Endodermal cell (in vitro differentiated cells): ENCODE measurements at regions not wholly inside any gene's neighbourhood (a gene's known extent, or its start where the extent isn't known, plus 50 kb on each side); places are given as distances from the start of the nearest gene placed in this dataset.

Experiments
- DNase-seq: peaks from one replicate; pipeline ENCODE4 v3.0.0-alpha.2; 2017
- H3K27ac ChIP-seq: 2 replicates; pipeline ENCODE4 v1.5.1; 2013; ENCODE audit warnings: mild to moderate bottlenecking, low read depth, low read length, moderate library complexity
- H3K27me3 ChIP-seq: 2 replicates; pipeline ENCODE4 v1.6.1; 2013; ENCODE audit warnings: mild to moderate bottlenecking, low read length, moderate library complexity; ENCODE audit not compliant: insufficient read depth, control insufficient read depth, poor library complexity, severe bottlenecking
- H3K36me3 ChIP-seq: 2 replicates; pipeline ENCODE4 v1.7.0; 2013; ENCODE audit warnings: mild to moderate bottlenecking, low read length, moderate library complexity; ENCODE audit not compliant: control insufficient read depth, insufficient read depth
- H3K4me1 ChIP-seq: one replicate; pipeline ENCODE4 v1.7.0; 2013; ENCODE audit warnings: low read length; ENCODE audit not compliant: control insufficient read depth, insufficient read depth
- H3K4me3 ChIP-seq: 2 replicates; pipeline ENCODE4 v1.5.1; 2013; ENCODE audit warnings: mild to moderate bottlenecking, low read length, moderate library complexity
- H3K9ac ChIP-seq: 2 replicates; pipeline ENCODE4 v1.6.1; 2013; ENCODE audit warnings: mild to moderate bottlenecking, low read length, moderate library complexity; ENCODE audit not compliant: poor library complexity, severe bottlenecking; ENCODE audit errors: extremely low read depth
- H3K9me3 ChIP-seq: 2 replicates; pipeline ENCODE4 v1.6.1; 2013; ENCODE audit warnings: mild to moderate bottlenecking, low read length, moderate library complexity; ENCODE audit not compliant: control insufficient read depth
- H3K27ac Mint-ChIP-seq: 2 replicates; pipeline ENCODE4 v1.8.0; 2020; ENCODE audit warnings: mixed read lengths
- H3K27me3 Mint-ChIP-seq: 2 replicates; pipeline ENCODE4 v1.8.0; 2021; ENCODE audit warnings: mild to moderate bottlenecking, mixed read lengths; ENCODE audit not compliant: insufficient read depth
- H3K36me3 Mint-ChIP-seq: 2 replicates; pipeline ENCODE4 v1.8.0; 2020; ENCODE audit warnings: low read depth, mixed read lengths
- H3K4me1 Mint-ChIP-seq: 2 replicates; pipeline ENCODE4 v1.8.0; 2020; ENCODE audit warnings: mixed read lengths
- H3K4me3 Mint-ChIP-seq: 2 replicates; pipeline ENCODE4 v1.8.0; 2020; ENCODE audit warnings: mild to moderate bottlenecking, moderate library complexity, mixed read lengths
- H3K9me3 Mint-ChIP-seq: 2 replicates; pipeline ENCODE4 v1.8.0; 2020; ENCODE audit warnings: mild to moderate bottlenecking, mixed read lengths
- CTCF ChIP-seq: fragments of 200-600 bp; sonication (generic); conservative IDR thresholded peaks from 2 replicates; pipeline ENCODE4 v1.5.0; 2021; ENCODE audit warnings: antibody characterized with exemption, mild to moderate bottlenecking
- WGBS, 2 experiments: methylation state at CpG; one replicate each; pipeline versions ENCODE4 v1.1.5 to v1.1.7; 2013; ENCODE audit warnings: missing lambda C conversion rate in 2 of 2, mixed read lengths in 1 of 2; ENCODE audit not compliant: insufficient coverage in 1 of 2, insufficient read length in 1 of 2; 5-methylcytosine and 5-hydroxymethylcytosine counted together

- H3K4me3 ChIP-seq, result no peak overlapping the region
These were observed 299.0 kb upstream of the GADL1 start for GRCh38 chr3:31193429-31193828.

GRCh38 chr3:31193871-31194270, 299.4 kb upstream of the GADL1 start:
- no peaks in the 10 kb centered on the region for H3K36me3 ChIP-seq
- no peaks in the 10 kb centered on the region for H3K36me3 Mint-ChIP-seq
- H3K4me1 ChIP-seq, result no peaks in the 10 kb centered on the region
- H3K9ac ChIP-seq, result no peak overlapping the region
- no peak overlapping the region for H3K4me3 ChIP-seq
- no peak overlapping the region for H3K27ac ChIP-seq
- no peaks in the 10 kb centered on the region for H3K27me3 Mint-ChIP-seq
- no peaks in the 10 kb centered on the region for H3K4me1 Mint-ChIP-seq
- TF ChIP-seq CTCF, result no peak
- no peaks in the 10 kb centered on the region for H3K27me3 ChIP-seq
- DNase-seq, result no peak
- H3K9me3 Mint-ChIP-seq, result no peaks in the 10 kb centered on the region
- H3K4me3 Mint-ChIP-seq, result no peak overlapping the region
- WGBS, 2 experiments, result 100% methylated on average over 1 of the region's 1 CpG; no CpG with 5 or more reads in 1 of the 2 experiments
- no peaks in the 10 kb centered on the region for H3K9me3 ChIP-seq
- no peak overlapping the region for H3K27ac Mint-ChIP-seq

More at GRCh38 chr3:31193429-31193828, 299.0 kb upstream of the GADL1 start:
- H3K36me3 ChIP-seq, result no peaks in the 10 kb centered on the region
- no peak overlapping the region for H3K4me3 Mint-ChIP-seq
- TF ChIP-seq CTCF, result no peak
- no peaks in the 10 kb centered on the region for H3K9me3 Mint-ChIP-seq
- H3K9me3 ChIP-seq, result no peaks in the 10 kb centered on the region
- no peaks in the 10 kb centered on the region for H3K4me1 ChIP-seq
- 89 to 94% methylated on average over 2 of the region's 2 CpGs for WGBS, 2 experiments
- H3K27me3 Mint-ChIP-seq, result no peaks in the 10 kb centered on the region
- H3K27ac ChIP-seq, result no peak overlapping the region
- no peak for DNase-seq
- no peaks in the 10 kb centered on the region for H3K36me3 Mint-ChIP-seq
- H3K4me1 Mint-ChIP-seq, result no peaks in the 10 kb centered on the region
- H3K27me3 ChIP-seq, result no peaks in the 10 kb centered on the region
- no peak overlapping the region for H3K9ac ChIP-seq
- no peak overlapping the region for H3K27ac Mint-ChIP-seq

GRCh38 chr3:31196261-31196660, 301.8 kb upstream of the GADL1 start:
- H3K9me3 ChIP-seq, result no peaks in the 10 kb centered on the region
- no peaks in the 10 kb centered on the region for H3K4me1 Mint-ChIP-seq
- no peaks in the 10 kb centered on the region for H3K36me3 Mint-ChIP-seq
- H3K4me3 ChIP-seq, result no peak overlapping the region
- H3K4me1 ChIP-seq, result no peaks in the 10 kb centered on the region
- H3K4me3 Mint-ChIP-seq, result no peak overlapping the region
- H3K36me3 ChIP-seq, result no peaks in the 10 kb centered on the region
- TF ChIP-seq CTCF, result no peak
- no peak for DNase-seq
- no peaks in the 10 kb centered on the region for H3K27me3 ChIP-seq
- H3K27ac Mint-ChIP-seq, result no peak overlapping the region
- no peaks in the 10 kb centered on the region for H3K9me3 Mint-ChIP-seq
- H3K27me3 Mint-ChIP-seq, result no peaks in the 10 kb centered on the region
- H3K9ac ChIP-seq, result no peak overlapping the region
- H3K27ac ChIP-seq, result no peak overlapping the region
